Fibroblast of mammary gland (primary cell): ENCODE measurements at regions not wholly inside any gene's neighbourhood (a gene's known extent, or its start where the extent isn't known, plus 50 kb on each side); places are given as distances from the start of the nearest gene placed in this dataset.
"Not testable (repeated sequence)": the region's sequence is repeated elsewhere in the genome, so short reads cannot be mapped to it uniquely, and the experiment has no call there.

Experiments used
- DNase-seq: peaks from one replicate; pipeline ENCODE4 v3.0.0-alpha.2; 2010; ENCODE audit warnings: low read depth
- H3K4me3 ChIP-seq: 2 replicates; pipeline ENCODE4 v1.5.1; 2011; ENCODE audit warnings: low read depth, mild to moderate bottlenecking, low read length, moderate library complexity; ENCODE audit not compliant: control insufficient read depth
- TF ChIP-seq, protein P1 (sequence below): conservative IDR thresholded peaks from 2 replicates; pipeline ENCODE4 v1.5.1; 2011; ENCODE audit warnings: low read depth, low read length, inconsistent platforms; ENCODE audit not compliant: control insufficient read depth, insufficient read depth

GRCh38 chr12:47493801-47494200 is 212.0 kb downstream of the RPAP3 start:
- no peak for DNase-seq
- TF ChIP-seq, protein P1, sequence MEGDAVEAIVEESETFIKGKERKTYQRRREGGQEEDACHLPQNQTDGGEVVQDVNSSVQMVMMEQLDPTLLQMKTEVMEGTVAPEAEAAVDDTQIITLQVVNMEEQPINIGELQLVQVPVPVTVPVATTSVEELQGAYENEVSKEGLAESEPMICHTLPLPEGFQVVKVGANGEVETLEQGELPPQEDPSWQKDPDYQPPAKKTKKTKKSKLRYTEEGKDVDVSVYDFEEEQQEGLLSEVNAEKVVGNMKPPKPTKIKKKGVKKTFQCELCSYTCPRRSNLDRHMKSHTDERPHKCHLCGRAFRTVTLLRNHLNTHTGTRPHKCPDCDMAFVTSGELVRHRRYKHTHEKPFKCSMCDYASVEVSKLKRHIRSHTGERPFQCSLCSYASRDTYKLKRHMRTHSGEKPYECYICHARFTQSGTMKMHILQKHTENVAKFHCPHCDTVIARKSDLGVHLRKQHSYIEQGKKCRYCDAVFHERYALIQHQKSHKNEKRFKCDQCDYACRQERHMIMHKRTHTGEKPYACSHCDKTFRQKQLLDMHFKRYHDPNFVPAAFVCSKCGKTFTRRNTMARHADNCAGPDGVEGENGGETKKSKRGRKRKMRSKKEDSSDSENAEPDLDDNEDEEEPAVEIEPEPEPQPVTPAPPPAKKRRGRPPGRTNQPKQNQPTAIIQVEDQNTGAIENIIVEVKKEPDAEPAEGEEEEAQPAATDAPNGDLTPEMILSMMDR = no peak
- no peak overlapping the region for H3K4me3 ChIP-seq

DNA sequence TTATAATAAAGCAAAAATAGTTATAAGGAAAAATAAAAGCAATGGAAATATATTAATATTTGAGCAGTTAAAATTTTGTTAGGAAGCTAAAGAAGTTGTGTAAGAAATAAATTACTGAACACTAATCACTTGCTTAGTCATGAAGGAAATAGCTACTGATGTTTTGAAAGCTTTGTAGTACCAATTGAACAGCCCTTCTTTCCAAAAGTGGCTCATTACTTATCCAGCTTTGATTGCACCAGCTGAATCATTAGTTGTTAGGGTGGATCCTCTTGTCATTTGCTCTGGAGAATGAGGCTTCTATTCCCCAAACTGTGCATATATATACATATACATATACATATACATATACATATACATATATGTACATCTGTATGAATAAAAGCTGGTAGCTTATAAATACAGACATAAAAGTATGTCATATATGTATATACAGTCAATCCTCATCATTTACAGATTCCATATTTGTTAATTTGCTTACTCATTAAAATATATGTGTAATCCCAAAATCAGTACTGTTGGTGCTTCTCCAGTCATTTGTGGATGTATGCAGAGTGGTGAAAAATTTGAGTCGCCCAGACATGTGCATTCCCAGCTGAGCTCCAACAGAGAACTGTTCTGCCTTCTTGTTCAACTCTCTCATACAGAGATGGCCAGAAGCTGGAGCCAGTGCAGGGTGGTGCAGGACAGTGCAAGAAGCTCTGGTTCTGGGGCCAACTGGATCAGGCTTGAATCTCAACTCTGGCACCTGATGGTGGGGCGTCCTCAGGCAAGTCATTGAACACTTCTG is 214.1 kb downstream of the RPAP3 start:
- no peak overlapping the region for H3K4me3 ChIP-seq
- DNase-seq = no peak
- TF ChIP-seq, protein P1 = no peak

DNA sequence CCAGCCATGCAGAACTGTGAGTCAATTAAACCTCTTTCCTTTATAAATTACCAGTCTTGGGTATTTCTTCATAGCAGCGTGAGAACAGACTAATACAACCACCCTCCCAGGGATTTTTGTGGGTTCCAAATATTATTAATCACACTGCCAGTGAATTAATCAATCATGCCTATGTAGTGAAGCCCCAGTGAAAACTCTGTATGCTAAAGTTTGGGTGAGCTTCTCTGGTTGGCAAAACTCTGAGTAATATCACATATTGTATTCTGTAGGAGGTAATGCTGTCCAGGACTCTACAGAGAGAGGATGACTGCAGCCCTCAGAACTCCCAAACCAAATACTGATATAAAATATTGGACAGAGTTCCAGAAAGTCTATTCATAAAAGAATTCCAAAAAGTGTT is 216.9 kb downstream of the RPAP3 start:
- no peak for DNase-seq
- no peak overlapping the region for H3K4me3 ChIP-seq
- TF ChIP-seq, protein P1 = no peak

GRCh38 chr12:47481041-47481440 is 224.8 kb downstream of the RPAP3 start:
- no peak for DNase-seq
- no peak overlapping the region for H3K4me3 ChIP-seq
- TF ChIP-seq, protein P1 = no peak

DNA sequence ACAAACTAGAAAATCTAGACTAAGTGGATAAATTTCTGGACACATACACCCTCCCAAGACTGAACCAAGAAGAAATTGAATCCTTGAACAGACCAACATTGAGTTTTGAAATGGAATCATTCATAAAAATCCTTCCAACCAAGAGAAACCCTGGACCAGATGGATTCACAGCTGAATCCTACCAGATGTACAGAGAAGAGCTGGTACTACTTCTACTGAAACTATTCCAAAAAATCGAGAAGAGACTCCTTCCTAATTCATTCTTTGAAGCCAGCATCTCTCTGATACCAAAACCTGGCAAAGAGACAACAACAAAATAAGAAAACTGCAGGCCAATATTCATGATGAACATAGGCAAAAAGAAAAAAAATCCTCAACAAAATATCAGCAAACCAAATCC is 227.4 kb downstream of the RPAP3 start:
- DNase-seq = no peak
- no peak overlapping the region for H3K4me3 ChIP-seq
- TF ChIP-seq, protein P1 = no peak

- DNase-seq = no peak
- no peak overlapping the region for H3K4me3 ChIP-seq
- TF ChIP-seq, protein P1 = no peak
Measured at GRCh38 chr12:47473091-47473490, 232.7 kb downstream of the RPAP3 start.

DNA sequence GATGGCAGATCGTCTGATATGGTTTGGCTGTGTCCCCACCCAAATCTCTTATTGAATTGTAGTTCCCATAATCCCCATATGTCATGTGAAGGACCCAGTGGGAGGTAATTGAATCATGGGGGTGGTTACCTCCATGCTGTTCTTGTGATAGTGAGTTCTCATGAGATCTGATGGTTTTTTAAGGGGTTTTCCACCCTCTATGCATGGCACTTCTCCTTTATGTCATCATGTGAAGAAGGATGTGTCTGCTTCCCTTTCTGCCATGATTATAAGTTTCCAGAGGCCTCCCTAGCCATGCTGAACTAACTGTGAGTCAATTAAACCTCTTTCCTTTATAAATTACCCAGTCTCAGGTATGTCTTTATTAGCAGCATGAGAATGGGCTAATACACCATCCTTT is 235.5 kb downstream of the RPAP3 start:
- H3K4me3 ChIP-seq, DNase-seq: not testable (repeated sequence)

DNA sequence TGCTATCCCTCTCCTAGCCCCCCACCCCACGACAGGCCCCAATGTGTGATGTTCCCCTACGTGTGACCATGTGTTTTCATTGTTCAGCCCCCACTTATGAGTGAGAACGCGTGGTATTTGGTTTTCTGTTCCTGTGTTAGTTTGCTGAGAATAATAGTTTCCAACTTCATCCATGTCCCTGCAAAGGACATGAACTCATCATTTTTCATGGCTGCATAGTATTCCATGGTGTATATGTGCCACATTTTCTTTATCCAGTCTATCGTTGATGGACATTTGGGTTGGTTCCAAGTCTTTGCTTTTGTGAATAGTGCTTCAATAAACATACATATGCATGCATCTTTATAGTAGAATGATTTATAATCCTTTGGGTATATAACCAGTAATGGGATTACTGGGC is 241.9 kb downstream of the RPAP3 start:
- not testable (repeated sequence) for DNase-seq, H3K4me3 ChIP-seq
